ENCODE measurements at regions not wholly inside any gene's neighbourhood (a gene's known extent, or its start where the extent isn't known, plus 50 kb on each side); places are given as distances from the start of the nearest gene placed in this dataset.

- TF ChIP-seq, protein P1, sequence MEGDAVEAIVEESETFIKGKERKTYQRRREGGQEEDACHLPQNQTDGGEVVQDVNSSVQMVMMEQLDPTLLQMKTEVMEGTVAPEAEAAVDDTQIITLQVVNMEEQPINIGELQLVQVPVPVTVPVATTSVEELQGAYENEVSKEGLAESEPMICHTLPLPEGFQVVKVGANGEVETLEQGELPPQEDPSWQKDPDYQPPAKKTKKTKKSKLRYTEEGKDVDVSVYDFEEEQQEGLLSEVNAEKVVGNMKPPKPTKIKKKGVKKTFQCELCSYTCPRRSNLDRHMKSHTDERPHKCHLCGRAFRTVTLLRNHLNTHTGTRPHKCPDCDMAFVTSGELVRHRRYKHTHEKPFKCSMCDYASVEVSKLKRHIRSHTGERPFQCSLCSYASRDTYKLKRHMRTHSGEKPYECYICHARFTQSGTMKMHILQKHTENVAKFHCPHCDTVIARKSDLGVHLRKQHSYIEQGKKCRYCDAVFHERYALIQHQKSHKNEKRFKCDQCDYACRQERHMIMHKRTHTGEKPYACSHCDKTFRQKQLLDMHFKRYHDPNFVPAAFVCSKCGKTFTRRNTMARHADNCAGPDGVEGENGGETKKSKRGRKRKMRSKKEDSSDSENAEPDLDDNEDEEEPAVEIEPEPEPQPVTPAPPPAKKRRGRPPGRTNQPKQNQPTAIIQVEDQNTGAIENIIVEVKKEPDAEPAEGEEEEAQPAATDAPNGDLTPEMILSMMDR (IDR thresholded peaks at IDR 0.05; ENCODE audit: insufficient read depth, low read depth, low read length, missing control alignments): no peak
- DNase-seq (ENCODE audit: low read depth): no peak
- no peak overlapping the region for H3K4me3 ChIP-seq (ENCODE audit: low read depth, low read length)
These were observed 372.2 kb downstream of the NFIB start for GRCh38 chr9:13941714-13942113.

GRCh38 chr9:13939701-13940490 lies 374.0 kb downstream of the NFIB start:
- H3K4me3 ChIP-seq (ENCODE audit: low read depth, low read length): no peak overlapping the region
- no peak for DNase-seq (ENCODE audit: low read depth)
- TF ChIP-seq, protein P1 (IDR thresholded peaks at IDR 0.05; ENCODE audit: insufficient read depth, low read depth, low read length, missing control alignments): no peak

DNA sequence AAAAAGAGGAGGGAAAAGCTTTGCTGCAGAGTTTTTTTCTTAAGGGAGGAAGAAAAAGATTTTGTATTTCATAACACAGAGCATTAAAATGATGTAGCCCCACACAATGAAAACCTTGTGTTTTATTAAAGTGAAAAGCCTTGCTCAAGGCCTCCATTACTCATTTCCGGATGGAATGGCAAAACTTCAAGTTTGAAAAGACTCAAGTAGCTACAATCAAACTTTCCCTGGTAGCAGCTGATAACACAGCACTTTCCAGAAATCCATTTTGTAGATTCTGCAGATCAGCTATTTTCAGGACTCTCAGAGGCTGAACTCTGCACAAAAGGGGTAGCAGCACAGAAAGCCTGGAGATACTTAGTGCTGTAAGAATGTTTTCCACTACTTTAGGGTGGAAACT lies 374.8 kb downstream of the NFIB start:
- TF ChIP-seq, protein P1 (IDR thresholded peaks at IDR 0.05; ENCODE audit: insufficient read depth, low read depth, low read length, missing control alignments): no peak
- no peak overlapping the region for H3K4me3 ChIP-seq (ENCODE audit: low read depth, low read length)
- DNase-seq (ENCODE audit: low read depth): no peak

GRCh38 chr9:13934416-13934815 lies 379.5 kb downstream of the NFIB start:
- TF ChIP-seq, protein P1 (IDR thresholded peaks at IDR 0.05; ENCODE audit: insufficient read depth, low read depth, low read length, missing control alignments): no peak
- H3K4me3 ChIP-seq (ENCODE audit: low read depth, low read length): no peak overlapping the region
- DNase-seq (ENCODE audit: low read depth): no peak

DNA sequence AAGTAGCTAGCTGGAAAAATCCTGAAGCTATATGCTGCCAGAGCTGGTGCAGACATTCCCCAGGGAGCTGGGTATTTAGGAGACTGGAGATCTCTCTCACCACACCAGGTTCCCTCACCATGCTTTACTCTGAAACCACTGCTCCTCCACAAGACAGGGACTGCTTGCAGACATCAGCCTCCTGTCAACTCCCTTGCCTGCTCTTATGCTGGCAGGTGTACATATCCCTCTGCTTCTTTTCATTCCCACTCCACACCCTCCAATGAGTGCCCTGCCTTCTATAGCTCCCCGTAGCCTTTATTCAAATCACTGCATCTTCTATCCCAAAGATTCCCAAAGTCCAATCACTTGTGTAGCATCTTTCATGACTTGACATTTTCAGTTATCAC lies 380.7 kb downstream of the NFIB start:
- TF ChIP-seq, protein P1 (IDR thresholded peaks at IDR 0.05; ENCODE audit: insufficient read depth, low read depth, low read length, missing control alignments): no peak
- no peak for DNase-seq (ENCODE audit: low read depth)
- H3K4me3 ChIP-seq (ENCODE audit: low read depth, low read length): no peak overlapping the region

GRCh38 chr9:13932528-13933267 lies 381.2 kb downstream of the NFIB start:
- no peak for DNase-seq (ENCODE audit: low read depth)
- TF ChIP-seq, protein P1 (IDR thresholded peaks at IDR 0.05; ENCODE audit: insufficient read depth, low read depth, low read length, missing control alignments): no peak
- H3K4me3 ChIP-seq (ENCODE audit: low read depth, low read length): no peak overlapping the region
